ENCODE measurements at regions not wholly inside any gene's neighbourhood (a gene's known extent, or its start where the extent isn't known, plus 50 kb on each side); places are given as distances from the start of the nearest gene placed in this dataset.

- no peak for DNase-seq
- no peak overlapping the region for H3K27ac Mint-ChIP-seq (ENCODE audit: unreplicated experiment)
- no TSS peak for BruUV-seq (replicated peaks)
- H3K4me1 Mint-ChIP-seq (ENCODE audit: low read depth, unreplicated experiment) = peaks cover 8% of the 10 kb centered on the region
- H3K27me3 Mint-ChIP-seq (ENCODE audit: unreplicated experiment) = peaks cover 50% of the 10 kb centered on the region
- no peaks in the 10 kb centered on the region for H3K36me3 Mint-ChIP-seq (ENCODE audit: insufficient read depth, unreplicated experiment)
- intact Hi-C loops (cut with micrococcal nuclease; ENCODE audit: unreplicated experiment) = no loop called here
- TF ChIP-seq CTCF (IDR thresholded peaks at IDR 0.05; ENCODE audit: unreplicated experiment) = no peak
- CTCF ChIA-PET = interaction anchor here (0.6 kb wide), 1 partner anchor 25 kb away, joined by 3 read pairs; no protein-coding TSS in a partner anchor
- no peak overlapping the region for H3K4me3 Mint-ChIP-seq (ENCODE audit: low read depth, unreplicated experiment)
- H3K9me3 Mint-ChIP-seq (ENCODE audit: low read depth, unreplicated experiment) = no peaks in the 10 kb centered on the region
Measured at GRCh38 chr2:16302431-16303272, 362.3 kb downstream of the MYCN start.

- TF ChIP-seq CTCF (IDR thresholded peaks at IDR 0.05; ENCODE audit: unreplicated experiment) = no peak
- H3K4me3 Mint-ChIP-seq (ENCODE audit: low read depth, unreplicated experiment) = no peak overlapping the region
- DNase-seq = no peak
- no peaks in the 10 kb centered on the region for H3K36me3 Mint-ChIP-seq (ENCODE audit: insufficient read depth, unreplicated experiment)
- H3K27ac Mint-ChIP-seq (ENCODE audit: unreplicated experiment) = no peak overlapping the region
- CTCF ChIA-PET = no interaction called here
- H3K4me1 Mint-ChIP-seq (ENCODE audit: low read depth, unreplicated experiment) = peaks cover 8% of the 10 kb centered on the region
- H3K9me3 Mint-ChIP-seq (ENCODE audit: low read depth, unreplicated experiment) = no peaks in the 10 kb centered on the region
- H3K27me3 Mint-ChIP-seq (ENCODE audit: unreplicated experiment) = peaks cover 50% of the 10 kb centered on the region
- intact Hi-C loops (cut with micrococcal nuclease; ENCODE audit: unreplicated experiment) = no loop called here
- no TSS peak for BruUV-seq (replicated peaks)
Measured at GRCh38 chr2:16301961-16302360, 361.6 kb downstream of the MYCN start.

GRCh38 chr2:16298866-16299265 lies 358.5 kb downstream of the MYCN start:
- Mint-ChIP-seq H3K36me3 (ENCODE audit: insufficient read depth, unreplicated experiment) (no peaks in the 10 kb centered on the region), H3K4me3 (ENCODE audit: low read depth, unreplicated experiment) (no peak overlapping the region), H3K27me3 (ENCODE audit: unreplicated experiment) (peaks cover 49% of the 10 kb centered on the region), H3K27ac (ENCODE audit: unreplicated experiment) (no peak overlapping the region), H3K9me3 (ENCODE audit: low read depth, unreplicated experiment) (no peaks in the 10 kb centered on the region), H3K4me1 (ENCODE audit: low read depth, unreplicated experiment) (peaks cover 8% of the 10 kb centered on the region)
- intact Hi-C loops (cut with micrococcal nuclease; ENCODE audit: unreplicated experiment) = no loop called here
- no peak for TF ChIP-seq CTCF (IDR thresholded peaks at IDR 0.05; ENCODE audit: unreplicated experiment)
- no peak for DNase-seq
- CTCF ChIA-PET = interaction anchor here (0.7 kb wide), 1 partner anchor 239 kb away, joined by 4 read pairs; no protein-coding TSS in a partner anchor
- BruUV-seq (replicated peaks) = no TSS peak

GRCh38 chr2:16296331-16297250 lies 356.2 kb downstream of the MYCN start:
- CTCF ChIA-PET = no interaction called here
- Mint-ChIP-seq H3K36me3 (ENCODE audit: insufficient read depth, unreplicated experiment) (no peaks in the 10 kb centered on the region), H3K4me1 (ENCODE audit: low read depth, unreplicated experiment) (no peaks in the 10 kb centered on the region), H3K9me3 (ENCODE audit: low read depth, unreplicated experiment) (no peaks in the 10 kb centered on the region), H3K27ac (ENCODE audit: unreplicated experiment) (no peak overlapping the region), H3K27me3 (ENCODE audit: unreplicated experiment) (peaks cover 50% of the 10 kb centered on the region), H3K4me3 (ENCODE audit: low read depth, unreplicated experiment) (no peak overlapping the region)
- no peak for DNase-seq
- intact Hi-C loops (cut with micrococcal nuclease; ENCODE audit: unreplicated experiment) = no loop called here
- TF ChIP-seq CTCF (IDR thresholded peaks at IDR 0.05; ENCODE audit: unreplicated experiment) = no peak
- BruUV-seq (replicated peaks) = no TSS peak

Measured in Calu3 (cell line).